OCI-LY3 (cell line): ENCODE measurements at regions not wholly inside any gene's neighbourhood (a gene's known extent, or its start where the extent isn't known, plus 50 kb on each side); places are given as distances from the start of the nearest gene placed in this dataset.

Experiments used
- EZH2phosphoT487 ChIP-seq: fragments of 200-600 bp; shearing (Covaris generic); IDR thresholded peaks from 2 replicates; pipeline ENCODE4 v1.6.1; 2018; ENCODE audit warnings: antibody characterized with exemption, mixed run types, low read depth
- TF ChIP-seq, protein P1 (sequence below): fragments of 200-600, 300-600 bp; sonication (generic); IDR thresholded peaks from 2 replicates; pipeline ENCODE4 v1.5.1; 2014; ENCODE audit warnings: antibody characterized with exemption, low read length, low read depth

DNA sequence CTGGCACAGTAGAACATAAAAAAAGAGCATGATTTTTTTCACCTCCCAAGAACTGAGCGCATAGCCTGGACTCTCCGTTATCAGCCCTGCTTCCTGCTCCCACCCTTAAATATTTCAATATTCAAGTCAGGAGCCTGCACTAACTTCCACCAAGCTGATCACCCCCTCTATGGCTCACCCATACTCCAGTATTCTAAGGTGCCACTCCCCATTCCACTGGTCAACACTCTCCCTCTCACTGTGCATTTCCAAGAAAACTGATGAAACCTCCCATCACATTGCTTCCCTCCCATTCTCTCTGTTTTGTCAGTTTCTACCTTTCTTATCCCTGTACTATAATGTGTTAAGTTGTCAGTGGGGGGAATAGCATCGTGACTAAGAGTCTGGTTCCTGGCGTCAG, 95.0 kb upstream of the C7orf33 start:
- TF ChIP-seq, protein P1, sequence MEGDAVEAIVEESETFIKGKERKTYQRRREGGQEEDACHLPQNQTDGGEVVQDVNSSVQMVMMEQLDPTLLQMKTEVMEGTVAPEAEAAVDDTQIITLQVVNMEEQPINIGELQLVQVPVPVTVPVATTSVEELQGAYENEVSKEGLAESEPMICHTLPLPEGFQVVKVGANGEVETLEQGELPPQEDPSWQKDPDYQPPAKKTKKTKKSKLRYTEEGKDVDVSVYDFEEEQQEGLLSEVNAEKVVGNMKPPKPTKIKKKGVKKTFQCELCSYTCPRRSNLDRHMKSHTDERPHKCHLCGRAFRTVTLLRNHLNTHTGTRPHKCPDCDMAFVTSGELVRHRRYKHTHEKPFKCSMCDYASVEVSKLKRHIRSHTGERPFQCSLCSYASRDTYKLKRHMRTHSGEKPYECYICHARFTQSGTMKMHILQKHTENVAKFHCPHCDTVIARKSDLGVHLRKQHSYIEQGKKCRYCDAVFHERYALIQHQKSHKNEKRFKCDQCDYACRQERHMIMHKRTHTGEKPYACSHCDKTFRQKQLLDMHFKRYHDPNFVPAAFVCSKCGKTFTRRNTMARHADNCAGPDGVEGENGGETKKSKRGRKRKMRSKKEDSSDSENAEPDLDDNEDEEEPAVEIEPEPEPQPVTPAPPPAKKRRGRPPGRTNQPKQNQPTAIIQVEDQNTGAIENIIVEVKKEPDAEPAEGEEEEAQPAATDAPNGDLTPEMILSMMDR, result no peak
- TF ChIP-seq EZH2phosphoT487, result no peak
